Mammary epithelial cell (primary cell): ENCODE measurements at regions not wholly inside any gene's neighbourhood (a gene's known extent, or its start where the extent isn't known, plus 50 kb on each side); places are given as distances from the start of the nearest gene placed in this dataset.

Source experiments
- EZH2 ChIP-seq: IDR thresholded peaks from 2 replicates; pipeline ENCODE4 v1.6.1; 2012; ENCODE audit warnings: low read length, inconsistent platforms, borderline replicate concordance
- TF ChIP-seq, protein P1 (sequence below), 2 donors: IDR thresholded peaks in 1 of 2; conservative IDR thresholded peaks in 1 of 2; 2 replicates each; pipeline ENCODE4 v1.5.1; 2011 to 2012; ENCODE audit warnings: inconsistent platforms in 2 of 2, low read length in 2 of 2, mild to moderate bottlenecking in 2 of 2, control low read depth in 1 of 2, low read depth in 1 of 2; ENCODE audit not compliant: insufficient read depth in 1 of 2; ENCODE audit errors: extremely low read depth in 1 of 2

DNA sequence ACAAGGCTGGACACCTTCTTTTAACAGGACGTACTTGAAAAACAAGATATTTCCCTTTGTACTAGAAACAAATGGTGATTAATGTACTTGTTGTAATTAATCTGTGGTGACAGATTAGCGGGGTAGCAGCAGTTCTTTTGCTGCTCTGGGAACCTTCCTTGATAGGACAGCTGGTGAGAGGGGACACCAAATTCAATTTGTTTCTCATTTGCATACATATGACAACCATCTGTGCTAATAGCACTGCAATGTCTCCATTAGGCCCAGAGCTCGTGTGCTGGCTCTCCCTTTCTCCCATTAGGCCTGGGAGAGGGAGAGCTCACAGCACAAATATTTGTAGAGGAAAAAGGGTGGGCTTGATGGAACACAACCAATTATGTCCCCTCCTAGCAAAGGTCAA, 221.0 kb upstream of the HS3ST3A1 start:
- TF ChIP-seq, protein P1, sequence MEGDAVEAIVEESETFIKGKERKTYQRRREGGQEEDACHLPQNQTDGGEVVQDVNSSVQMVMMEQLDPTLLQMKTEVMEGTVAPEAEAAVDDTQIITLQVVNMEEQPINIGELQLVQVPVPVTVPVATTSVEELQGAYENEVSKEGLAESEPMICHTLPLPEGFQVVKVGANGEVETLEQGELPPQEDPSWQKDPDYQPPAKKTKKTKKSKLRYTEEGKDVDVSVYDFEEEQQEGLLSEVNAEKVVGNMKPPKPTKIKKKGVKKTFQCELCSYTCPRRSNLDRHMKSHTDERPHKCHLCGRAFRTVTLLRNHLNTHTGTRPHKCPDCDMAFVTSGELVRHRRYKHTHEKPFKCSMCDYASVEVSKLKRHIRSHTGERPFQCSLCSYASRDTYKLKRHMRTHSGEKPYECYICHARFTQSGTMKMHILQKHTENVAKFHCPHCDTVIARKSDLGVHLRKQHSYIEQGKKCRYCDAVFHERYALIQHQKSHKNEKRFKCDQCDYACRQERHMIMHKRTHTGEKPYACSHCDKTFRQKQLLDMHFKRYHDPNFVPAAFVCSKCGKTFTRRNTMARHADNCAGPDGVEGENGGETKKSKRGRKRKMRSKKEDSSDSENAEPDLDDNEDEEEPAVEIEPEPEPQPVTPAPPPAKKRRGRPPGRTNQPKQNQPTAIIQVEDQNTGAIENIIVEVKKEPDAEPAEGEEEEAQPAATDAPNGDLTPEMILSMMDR (conservative IDR thresholded peaks at IDR 0.05 in 1 of 2, IDR thresholded peaks at IDR 0.05 in 1 of 2; ENCODE audit: extremely low read depth in 1 of 2, insufficient read depth in 1 of 2, low read depth in 1 of 2, low read length in 2 of 2): no peak
- no peak for TF ChIP-seq EZH2
